ENCODE measurements at regions not wholly inside any gene's neighbourhood (a gene's known extent, or its start where the extent isn't known, plus 50 kb on each side); places are given as distances from the start of the nearest gene placed in this dataset.

GRCh38 chr20:39176457-39176856, 214.3 kb downstream of the DHX35 start:
- H3K27ac ChIP-seq (ENCODE audit: low read depth, low read length): no peak overlapping the region
- no peak overlapping the region for H3K4me2 ChIP-seq (ENCODE audit: low read length)
- H3K27me3 ChIP-seq (ENCODE audit: control insufficient read depth, low read length): no peaks in the 10 kb centered on the region
- H3K9me2 ChIP-seq (replicated peaks; ENCODE audit: control insufficient read depth, low read length): no peaks in the 10 kb centered on the region
- H3K4me3 ChIP-seq (ENCODE audit: low read length): no peak overlapping the region
- no peaks in the 10 kb centered on the region for H3K79me2 ChIP-seq (ENCODE audit: control insufficient read depth, low read length)
- TF ChIP-seq EZH2phosphoT487 (IDR thresholded peaks at IDR 0.05; ENCODE audit: borderline replicate concordance, low read length) (no peak), CTCF (IDR thresholded peaks at IDR 0.05; ENCODE audit: low read depth, low read length, poor library complexity, severe bottlenecking) (no peak)
- no peaks in the 10 kb centered on the region for H3K9me3 ChIP-seq (ENCODE audit: control insufficient read depth, insufficient read depth, low read length)
- no peaks in the 10 kb centered on the region for H3F3A ChIP-seq (ENCODE audit: control insufficient read depth, insufficient read depth)
- no peaks in the 10 kb centered on the region for H3K4me1 ChIP-seq (ENCODE audit: control insufficient read depth, low read length)
- H4K20me1 ChIP-seq (ENCODE audit: control insufficient read depth, insufficient read depth, low read depth, low read length): no peaks in the 10 kb centered on the region
- H3K36me3 ChIP-seq (ENCODE audit: control insufficient read depth, low read length): no peaks in the 10 kb centered on the region

DNA sequence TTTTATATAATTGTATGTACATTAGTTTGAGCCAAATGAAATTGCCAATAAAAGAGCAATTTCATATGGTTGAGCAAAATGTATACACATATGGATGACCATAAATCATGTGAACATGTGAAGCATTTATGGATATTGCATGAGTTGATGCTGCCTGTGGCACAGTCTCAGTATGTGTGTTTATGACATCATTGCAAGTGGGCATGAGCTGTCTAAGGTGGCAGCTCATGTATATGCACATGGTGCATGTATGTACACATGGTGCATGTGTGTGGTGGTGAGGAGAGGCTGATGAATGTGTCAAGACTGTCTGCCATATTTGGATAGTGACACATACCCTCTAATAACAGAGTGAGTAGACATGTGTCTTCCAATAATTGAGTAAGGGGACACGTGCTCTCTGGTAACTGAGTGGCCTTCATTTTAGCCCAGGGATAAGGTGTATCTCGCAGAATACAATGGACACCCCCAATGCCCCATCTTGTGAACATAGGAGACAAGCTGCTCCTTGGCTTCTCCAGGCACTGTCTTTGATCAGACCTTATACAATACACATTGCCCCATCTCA, 208.8 kb downstream of the DHX35 start:
- TF ChIP-seq EZH2phosphoT487 (IDR thresholded peaks at IDR 0.05; ENCODE audit: borderline replicate concordance, low read length) (no peak), CTCF (IDR thresholded peaks at IDR 0.05; ENCODE audit: low read depth, low read length, poor library complexity, severe bottlenecking) (no peak)
- no peak overlapping the region for H3K4me3 ChIP-seq (ENCODE audit: low read length)
- no peaks in the 10 kb centered on the region for H3F3A ChIP-seq (ENCODE audit: control insufficient read depth, insufficient read depth)
- no peaks in the 10 kb centered on the region for H3K4me1 ChIP-seq (ENCODE audit: control insufficient read depth, low read length)
- H3K27ac ChIP-seq (ENCODE audit: low read depth, low read length): no peak overlapping the region
- H3K9me3 ChIP-seq (ENCODE audit: control insufficient read depth, insufficient read depth, low read length): no peaks in the 10 kb centered on the region
- H3K27me3 ChIP-seq (ENCODE audit: control insufficient read depth, low read length): no peaks in the 10 kb centered on the region
- H3K36me3 ChIP-seq (ENCODE audit: control insufficient read depth, low read length): no peaks in the 10 kb centered on the region
- H3K9me2 ChIP-seq (replicated peaks; ENCODE audit: control insufficient read depth, low read length): no peaks in the 10 kb centered on the region
- H3K79me2 ChIP-seq (ENCODE audit: control insufficient read depth, low read length): no peaks in the 10 kb centered on the region
- no peak overlapping the region for H3K4me2 ChIP-seq (ENCODE audit: low read length)
- no peaks in the 10 kb centered on the region for H4K20me1 ChIP-seq (ENCODE audit: control insufficient read depth, insufficient read depth, low read depth, low read length)

GRCh38 chr20:39165099-39165498, 203.0 kb downstream of the DHX35 start:
- Histone ChIP-seq H3K9me2 (replicated peaks; ENCODE audit: control insufficient read depth, low read length) (no peaks in the 10 kb centered on the region), H3K36me3 (ENCODE audit: control insufficient read depth, low read length) (no peaks in the 10 kb centered on the region), H3K4me3 (ENCODE audit: low read length) (no peak overlapping the region), H4K20me1 (ENCODE audit: control insufficient read depth, insufficient read depth, low read depth, low read length) (no peaks in the 10 kb centered on the region), H3K4me2 (ENCODE audit: low read length) (no peak overlapping the region), H3K4me1 (ENCODE audit: control insufficient read depth, low read length) (no peaks in the 10 kb centered on the region), H3K79me2 (ENCODE audit: control insufficient read depth, low read length) (no peaks in the 10 kb centered on the region), H3K9me3 (ENCODE audit: control insufficient read depth, insufficient read depth, low read length) (no peaks in the 10 kb centered on the region), H3F3A (ENCODE audit: control insufficient read depth, insufficient read depth) (no peaks in the 10 kb centered on the region), H3K27me3 (ENCODE audit: control insufficient read depth, low read length) (no peaks in the 10 kb centered on the region), H3K27ac (ENCODE audit: low read depth, low read length) (no peak overlapping the region)
- TF ChIP-seq EZH2phosphoT487 (IDR thresholded peaks at IDR 0.05; ENCODE audit: borderline replicate concordance, low read length) (no peak), CTCF (IDR thresholded peaks at IDR 0.05; ENCODE audit: low read depth, low read length, poor library complexity, severe bottlenecking) (no peak)

Data from DOHH2 (cell line).